Spleen (tissue), 11 donors: ENCODE measurements at regions not wholly inside any gene's neighbourhood (a gene's known extent, or its start where the extent isn't known, plus 50 kb on each side); places are given as distances from the start of the nearest gene placed in this dataset.

Experiments
- DNase-seq: peaks from one replicate; pipeline ENCODE4 v3.0.0-alpha.2; 2020
- H3K27ac ChIP-seq, 8 donors: fragments of 200-600 bp; sonication (generic) in 7 of 8; 1 replicate in 4 of 8; 2 replicates in 4 of 8; pipeline versions ENCODE4 v1.5.0 to v1.8.0; 2016 to 2021; ENCODE audit warnings: inconsistent platforms in 4 of 8, mild to moderate bottlenecking in 4 of 8, moderate library complexity in 1 of 8
- H3K27me3 ChIP-seq, 7 donors: fragments of 200-600 bp; sonication (generic) in 6 of 7; replicated peaks in 1 of 7; 1 replicate in 4 of 7; 2 replicates in 3 of 7; pipeline versions ENCODE4 v1.5.0 to v1.8.0; 2016 to 2021; ENCODE audit warnings: inconsistent platforms in 3 of 7, mild to moderate bottlenecking in 1 of 7
- H3K36me3 ChIP-seq, 6 donors: fragments of 200-600 bp; sonication (generic) in 5 of 6; 1 replicate in 4 of 6; 2 replicates in 2 of 6; pipeline versions ENCODE4 v1.5.0 to v1.8.0; 2016 to 2021; ENCODE audit warnings: inconsistent platforms in 2 of 6
- H3K4me1 ChIP-seq, 6 donors: fragments of 200-600 bp; sonication (generic) in 5 of 6; 1 replicate in 3 of 6; 2 replicates in 3 of 6; pipeline versions ENCODE4 v1.5.0 to v1.8.0; 2016 to 2021; ENCODE audit warnings: inconsistent platforms in 3 of 6
- H3K4me3 ChIP-seq, 8 donors: fragments of 200-600 bp; sonication (generic) in 7 of 8; 1 replicate in 4 of 8; 2 replicates in 4 of 8; pipeline versions ENCODE4 v1.5.0 to v1.8.0; 2016 to 2021; ENCODE audit warnings: inconsistent platforms in 4 of 8, mild to moderate bottlenecking in 4 of 8, moderate library complexity in 2 of 8
- H3K9me3 ChIP-seq, 8 donors: fragments of 200-600 bp; sonication (generic) in 7 of 8; 1 replicate in 4 of 8; 2 replicates in 4 of 8; pipeline versions ENCODE4 v1.5.0 to v1.8.0; 2016 to 2021; ENCODE audit warnings: inconsistent platforms in 4 of 8
- CTCF ChIP-seq, 11 experiments: fragments of 200-600 bp in 7 of 11; fragments of 450-650 bp in 4 of 11; sonication (generic) in 4 of 11; IDR thresholded peaks in 8 of 11; conservative IDR thresholded peaks in 3 of 11; 1 replicate in 7 of 11; 2 replicates in 4 of 11; pipeline versions ENCODE4 v1.4.0 to v1.8.0; 2016 to 2021; ENCODE audit warnings: antibody characterized with exemption in 11 of 11, inconsistent platforms in 4 of 11, mild to moderate bottlenecking in 1 of 11
- POLR2A ChIP-seq, 3 donors: fragments of 450-650 bp; IDR thresholded peaks; one replicate each; pipeline ENCODE4 v1.5.1; 2017; ENCODE audit warnings: antibody characterized with exemption in 3 of 3, mild to moderate bottlenecking in 1 of 3
- POLR2AphosphoS5 ChIP-seq, 3 donors: sonication (generic); formaldehyde crosslinking; IDR thresholded peaks; one replicate each; pipeline ENCODE4 v1.5.1; 2017; ENCODE audit warnings: antibody characterized with exemption in 3 of 3
- WGBS, 5 donors: extraction: QIAGEN DNeasy Blood & Tissue Kit in 3 of 5; methylation state at CpG; one replicate each; pipeline versions ENCODE4 v1.1.5 to v1.1.7; 2013 to 2018; 5-methylcytosine and 5-hydroxymethylcytosine counted together
- intact Hi-C: fragments of 100-400 bp; cut with DNase I; formaldehyde crosslinking; loops from one replicate; pipeline ENCODE4 v1.15.0; 2023; ENCODE audit warnings: low total_unique reads
- donor health status: healthy with polysubstance abuse.
- donor health status: DM: no; HTN: no; CAD: no; lungs with moderate emphysema.
- donor health status: DM: no; HTN: no; CAD: no.
- donor health status: Bipolar disorder and iron deficiency.
- donor health status: healthy.
- donor health status: DM: no; HTN: no; CAD: no.
- donor health status: DM: yes; HTN: yes; CAD: no.

GRCh38 chr5:44613936-44614335 lies 194.8 kb upstream of the MRPS30 start:
- no peaks in the 10 kb centered on the region for H3K36me3 ChIP-seq
- H3K4me1 ChIP-seq, result no peaks in the 10 kb centered on the region
- H3K4me3 ChIP-seq, result no peak overlapping the region
- no peaks in the 10 kb centered on the region for H3K27me3 ChIP-seq
- 80 to 89% (median 86%) methylated on average over 1 of the region's 1 CpG for WGBS, 5 donors
- intact Hi-C loops, result no loop called here
- no peak for TF ChIP-seq CTCF (IDR thresholded peaks at IDR 0.05 in 8 of 11, conservative IDR thresholded peaks at IDR 0.05 in 3 of 11)
- no peak overlapping the region for H3K27ac ChIP-seq
- DNase-seq, result no peak
- H3K9me3 ChIP-seq, result no peaks in the 10 kb centered on the region

GRCh38 chr5:44605926-44606325 lies 202.8 kb upstream of the MRPS30 start:
- H3K27ac ChIP-seq, result no peak overlapping the region
- intact Hi-C loops, result no loop called here
- 89 to 99% (median 93%) methylated on average over 5 of the region's 5 CpGs for WGBS, 5 donors
- H3K9me3 ChIP-seq, result peaks cover 0 to 7% (median 0%) of the 10 kb centered on the region in 8 donors
- no peak overlapping the region for H3K4me3 ChIP-seq
- no peak for DNase-seq
- no peaks in the 10 kb centered on the region for H3K27me3 ChIP-seq
- no peaks in the 10 kb centered on the region for H3K36me3 ChIP-seq
- H3K4me1 ChIP-seq, result no peaks in the 10 kb centered on the region
- TF ChIP-seq POLR2AphosphoS5 (IDR thresholded peaks at IDR 0.05) (no peak), POLR2A (IDR thresholded peaks at IDR 0.05) (no peak), CTCF (IDR thresholded peaks at IDR 0.05 in 8 of 11, conservative IDR thresholded peaks at IDR 0.05 in 3 of 11) (no peak)

GRCh38 chr5:44603496-44604272 lies 205.1 kb upstream of the MRPS30 start:
- H3K9me3 ChIP-seq, result peaks cover 0 to 12% (median 0%) of the 10 kb centered on the region in 8 donors
- no peaks in the 10 kb centered on the region for H3K27me3 ChIP-seq
- no peaks in the 10 kb centered on the region for H3K36me3 ChIP-seq
- no peak overlapping the region for H3K27ac ChIP-seq
- H3K4me1 ChIP-seq, result no peaks in the 10 kb centered on the region
- no peak for TF ChIP-seq POLR2A (IDR thresholded peaks at IDR 0.05)
- TF ChIP-seq POLR2AphosphoS5 (IDR thresholded peaks at IDR 0.05), result no peak
- TF ChIP-seq CTCF (IDR thresholded peaks at IDR 0.05 in 8 of 11, conservative IDR thresholded peaks at IDR 0.05 in 3 of 11), result no peak
- H3K4me3 ChIP-seq, result no peak overlapping the region
- intact Hi-C loops, result no loop called here
- DNase-seq, result no peak
- 71 to 85% (median 77%) methylated on average over 7 to 8 of the region's 8 CpGs for WGBS, 5 donors

- H3K4me3 ChIP-seq, result no peak overlapping the region
- intact Hi-C loops, result no loop called here
- no peak for DNase-seq
- no peaks in the 10 kb centered on the region for H3K4me1 ChIP-seq
- H3K9me3 ChIP-seq, result peaks cover 0 to 20% (median 3%) of the 10 kb centered on the region in 8 donors
- no peak overlapping the region for H3K27ac ChIP-seq
- no peak for TF ChIP-seq POLR2AphosphoS5 (IDR thresholded peaks at IDR 0.05)
- TF ChIP-seq POLR2A (IDR thresholded peaks at IDR 0.05), result no peak
- no peak for TF ChIP-seq CTCF (IDR thresholded peaks at IDR 0.05 in 8 of 11, conservative IDR thresholded peaks at IDR 0.05 in 3 of 11)
- WGBS, 5 donors, result 41 to 51% (median 46%) methylated on average over 6 of the region's 6 CpGs
- no peaks in the 10 kb centered on the region for H3K36me3 ChIP-seq
- no peaks in the 10 kb centered on the region for H3K27me3 ChIP-seq
These were observed 185.5 kb upstream of the FGF10 start for GRCh38 chr5:44574678-44575077.
